Esophagus (tissue), 2 donors: ENCODE measurements at regions not wholly inside any gene's neighbourhood (a gene's known extent, or its start where the extent isn't known, plus 50 kb on each side); places are given as distances from the start of the nearest gene placed in this dataset.

Experiments used
- H3K27ac ChIP-seq, 2 donors: one replicate each; pipeline ENCODE4 v1.5.1; 2013; ENCODE audit warnings: low read depth in 2 of 2, mild to moderate bottlenecking in 2 of 2, inconsistent platforms in 1 of 2, low read length in 1 of 2, moderate library complexity in 1 of 2
- H3K27me3 ChIP-seq, 2 donors: one replicate each; pipeline ENCODE4 v1.6.1; 2013; ENCODE audit warnings: low read length in 2 of 2, control low read depth in 1 of 2, mild to moderate bottlenecking in 1 of 2; ENCODE audit not compliant: insufficient read depth in 2 of 2, control insufficient read depth in 1 of 2
- H3K36me3 ChIP-seq, 2 donors: one replicate each; pipeline ENCODE4 v1.6.1; 2013; ENCODE audit warnings: low read length in 1 of 2; ENCODE audit not compliant: control insufficient read depth in 2 of 2, insufficient read depth in 2 of 2
- H3K4me1 ChIP-seq, 2 donors: one replicate each; pipeline ENCODE4 v1.6.1; 2013; ENCODE audit warnings: low read length in 1 of 2; ENCODE audit not compliant: control insufficient read depth in 2 of 2, insufficient read depth in 2 of 2
- H3K4me3 ChIP-seq, 2 donors: one replicate each; pipeline ENCODE4 v1.5.1; 2013; ENCODE audit warnings: low read length in 2 of 2, mild to moderate bottlenecking in 2 of 2, low read depth in 1 of 2, moderate library complexity in 1 of 2
- H3K9me3 ChIP-seq, 2 donors: one replicate each; pipeline ENCODE4 v1.6.1; 2013; ENCODE audit warnings: mild to moderate bottlenecking in 2 of 2, low read depth in 1 of 2, low read length in 1 of 2, moderate library complexity in 1 of 2; ENCODE audit not compliant: control insufficient read depth in 2 of 2, insufficient read depth in 1 of 2
- WGBS, 2 donors: extraction: QIAGEN DNeasy Blood & Tissue Kit; methylation state at CpG; one replicate each; pipeline ENCODE4 v1.1.7; 2013; 5-methylcytosine and 5-hydroxymethylcytosine counted together
- donor health status: healthy with polysubstance abuse.
- donor health status: Bipolar disorder and iron deficiency.

DNA sequence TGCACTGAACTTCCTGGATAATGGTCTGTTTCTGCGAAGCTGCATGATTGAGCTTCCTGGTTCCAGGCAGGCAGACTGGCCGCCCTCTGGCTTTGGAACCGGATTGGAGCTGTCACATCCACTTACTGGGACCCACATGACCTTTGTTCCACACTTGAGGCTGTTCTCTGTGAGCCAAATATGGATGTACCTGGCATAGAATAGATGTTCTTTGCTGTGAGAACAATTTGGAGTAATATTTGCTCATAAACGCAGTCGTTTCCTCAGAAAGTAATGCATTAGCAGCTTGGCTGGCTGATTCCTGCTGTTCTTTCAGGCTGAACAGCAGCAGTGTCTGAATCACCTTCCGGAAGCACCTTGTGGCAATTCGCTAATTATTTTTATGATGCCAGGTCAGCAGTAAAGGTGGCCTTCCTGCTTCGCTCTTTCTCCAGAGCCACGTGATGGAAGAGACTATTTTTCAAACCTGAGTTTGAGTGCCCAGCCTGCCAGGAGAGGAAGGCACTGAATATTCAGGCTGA is 78.1 kb upstream of the BOD1L1 start:
- Histone ChIP-seq H3K4me3 (no peak overlapping the region), H3K4me1 (peaks cover 0 to 4% of the 10 kb centered on the region in 2 donors), H3K27ac (peak overlapping the region; percentile 73 to 76), H3K9me3 (no peaks in the 10 kb centered on the region), H3K36me3 (no peaks in the 10 kb centered on the region), H3K27me3 (no peaks in the 10 kb centered on the region)
- WGBS, 2 donors = 39 to 40% methylated on average over 9 of the region's 9 CpGs

DNA sequence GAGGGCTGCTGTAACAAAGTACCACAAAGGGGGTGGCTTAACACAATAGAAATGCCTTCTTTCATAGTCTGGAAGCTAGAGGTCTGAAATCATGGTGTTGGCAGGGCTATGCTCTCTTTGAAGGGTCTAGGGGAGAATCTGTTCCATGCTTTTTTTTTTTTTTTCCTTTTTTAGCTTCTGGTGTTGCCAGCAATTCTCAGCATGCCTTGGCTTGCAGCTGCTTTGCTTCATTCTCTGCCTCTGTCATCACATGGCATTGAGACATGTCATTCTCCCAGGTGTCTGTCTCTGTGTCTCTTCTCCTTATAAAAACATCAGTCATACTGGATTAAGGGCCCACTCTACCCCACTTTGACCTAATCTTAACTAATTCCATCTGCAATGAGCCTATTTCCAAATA is 78.6 kb upstream of the BOD1L1 start:
- Histone ChIP-seq H3K27me3 (no peaks in the 10 kb centered on the region), H3K4me1 (peaks cover 0 to 4% of the 10 kb centered on the region in 2 donors), H3K4me3 (no peak overlapping the region), H3K27ac (peak overlapping the region; percentile 73 to 76), H3K36me3 (no peaks in the 10 kb centered on the region), H3K9me3 (no peaks in the 10 kb centered on the region)

DNA sequence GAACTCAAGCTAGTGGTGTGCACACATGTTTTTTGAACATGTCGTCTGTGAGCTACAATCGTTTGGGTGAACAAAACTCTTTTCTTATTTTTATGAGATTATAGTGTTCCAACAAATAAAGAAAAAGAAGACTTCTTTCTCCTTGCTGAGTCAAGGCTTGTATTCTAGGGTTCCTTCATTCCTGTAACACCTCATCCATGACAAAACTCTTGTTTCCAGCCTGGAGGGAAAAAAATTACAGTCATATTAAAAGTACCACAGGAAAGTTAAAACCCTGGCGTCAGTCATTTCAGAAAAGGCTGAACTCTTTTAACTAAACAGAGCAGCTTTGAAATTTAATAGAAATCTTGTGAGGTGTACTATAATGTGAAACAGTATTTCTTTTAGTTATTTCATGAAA is 79.2 kb upstream of the BOD1L1 start:
- Histone ChIP-seq H3K9me3 (no peaks in the 10 kb centered on the region), H3K36me3 (no peaks in the 10 kb centered on the region), H3K4me3 (no peak overlapping the region), H3K4me1 (peaks cover 0 to 4% of the 10 kb centered on the region in 2 donors), H3K27ac (peak overlapping the region in 1 of 2 donors; percentile 28), H3K27me3 (no peaks in the 10 kb centered on the region)
- WGBS, 2 donors = 41 to 57% methylated on average over 3 of the region's 3 CpGs

DNA sequence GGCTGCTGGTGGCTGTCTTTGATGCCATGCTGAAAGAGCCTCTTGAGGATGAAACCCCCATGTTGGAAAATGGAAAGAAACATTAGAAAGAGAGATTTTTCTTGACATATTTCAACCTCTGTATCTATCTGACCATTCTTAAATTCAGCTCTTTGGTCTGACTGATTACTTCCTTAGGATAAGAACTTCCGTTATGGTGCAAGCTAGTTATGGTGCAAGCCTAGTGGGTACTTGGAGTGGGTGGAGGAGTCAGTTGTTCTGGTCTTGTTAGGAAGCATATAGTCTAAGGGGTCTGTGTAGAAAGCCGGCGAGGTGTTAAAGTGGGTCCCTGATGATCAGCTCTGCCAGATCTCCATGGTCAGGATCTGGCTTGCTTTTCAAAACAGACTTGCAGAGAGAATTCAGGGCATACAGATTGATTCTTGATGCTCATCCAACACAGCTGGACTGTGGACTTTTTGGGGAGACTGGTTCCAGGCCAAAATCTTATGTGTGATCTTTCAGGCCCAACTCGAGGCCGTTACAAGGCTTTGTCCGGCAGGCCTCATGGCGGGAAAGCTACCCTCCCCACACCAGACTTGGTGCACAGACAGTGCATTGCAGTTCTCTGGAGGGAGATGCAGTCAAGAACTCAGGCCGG is 82.8 kb upstream of the BOD1L1 start:
- H3K27me3 ChIP-seq = no peaks in the 10 kb centered on the region
- H3K36me3 ChIP-seq = no peaks in the 10 kb centered on the region
- no peak overlapping the region for H3K4me3 ChIP-seq
- 94 to 95% methylated on average over 8 of the region's 8 CpGs for WGBS, 2 donors
- H3K27ac ChIP-seq = no peak overlapping the region
- H3K4me1 ChIP-seq = peaks cover 0 to 4% of the 10 kb centered on the region in 2 donors
- H3K9me3 ChIP-seq = no peaks in the 10 kb centered on the region

DNA sequence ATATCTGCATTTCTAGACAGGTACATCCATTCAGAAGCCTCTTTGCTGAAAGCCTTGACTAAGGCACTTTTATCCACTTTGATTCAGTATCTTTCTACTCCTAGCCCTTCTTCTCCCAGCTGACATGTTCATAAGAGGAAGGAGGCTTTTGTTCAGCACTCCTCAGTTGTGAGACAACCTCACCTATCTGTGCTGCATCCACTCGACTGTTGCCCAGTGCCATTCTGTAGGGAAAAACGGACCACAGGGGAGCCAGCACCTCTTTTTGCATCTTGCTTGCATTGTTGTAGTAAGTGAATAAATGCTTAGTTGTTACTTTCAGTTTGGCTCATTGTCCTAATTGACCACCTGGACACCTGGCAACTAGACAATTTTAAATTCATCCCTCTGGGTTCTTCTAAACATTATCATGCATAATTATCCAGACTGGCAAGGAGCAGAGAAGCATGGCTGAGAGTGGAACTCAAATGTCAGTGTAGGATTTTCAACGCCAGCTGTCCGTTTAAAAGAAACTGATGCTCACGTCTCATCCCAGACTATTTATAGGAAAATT is 83.8 kb upstream of the BOD1L1 start:
- H3K27me3 ChIP-seq = no peaks in the 10 kb centered on the region
- WGBS, 2 donors = 66 to 82% methylated on average over 5 of the region's 5 CpGs
- no peak overlapping the region for H3K4me3 ChIP-seq
- H3K9me3 ChIP-seq = no peaks in the 10 kb centered on the region
- no peaks in the 10 kb centered on the region for H3K4me1 ChIP-seq
- H3K27ac ChIP-seq = no peak overlapping the region
- no peaks in the 10 kb centered on the region for H3K36me3 ChIP-seq

DNA sequence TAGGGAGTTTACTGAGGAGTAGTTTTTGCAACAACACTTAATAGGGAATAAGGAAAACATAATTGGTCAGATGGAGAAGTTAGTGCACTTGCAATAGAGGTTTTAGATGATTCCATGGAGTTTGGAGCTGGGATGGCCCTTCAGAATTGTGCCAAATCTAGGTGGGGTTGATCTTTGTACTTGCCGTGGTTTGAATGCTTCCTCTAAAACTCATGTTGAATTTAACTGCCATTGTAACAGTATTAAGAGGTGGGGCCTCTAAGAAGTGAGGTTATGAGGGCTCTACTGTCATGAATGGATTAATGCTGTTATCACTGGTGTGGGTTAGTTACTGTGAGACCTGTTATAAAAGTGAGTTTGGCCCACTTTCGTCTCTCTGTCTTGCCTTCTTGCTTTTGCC is 94.4 kb upstream of the BOD1L1 start:
- 65 to 76% methylated on average over 2 of the region's 2 CpGs for WGBS, 2 donors
- Histone ChIP-seq H3K4me3 (no peak overlapping the region), H3K27ac (no peak overlapping the region), H3K36me3 (no peaks in the 10 kb centered on the region), H3K27me3 (no peaks in the 10 kb centered on the region), H3K9me3 (no peaks in the 10 kb centered on the region), H3K4me1 (no peaks in the 10 kb centered on the region)

DNA sequence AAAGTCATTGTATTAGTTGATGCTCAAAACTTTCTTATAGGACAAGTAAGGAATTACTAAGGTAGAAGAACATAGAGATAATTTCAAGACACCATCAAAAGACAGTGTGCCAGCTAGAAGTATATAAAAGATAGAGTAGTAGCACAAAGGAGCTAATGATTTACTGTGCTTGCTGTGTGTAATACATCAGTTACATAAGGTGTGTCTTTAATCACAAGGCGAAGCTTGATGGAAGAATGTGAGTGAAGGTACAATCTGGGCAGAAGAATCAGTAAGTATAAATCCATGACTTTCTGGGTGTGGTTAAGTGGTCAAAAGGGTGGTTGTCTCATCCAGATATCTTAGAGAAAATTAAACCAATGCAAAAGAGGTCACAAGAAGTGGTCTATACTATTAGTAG is 95.1 kb upstream of the BOD1L1 start:
- no peaks in the 10 kb centered on the region for H3K4me1 ChIP-seq
- H3K27me3 ChIP-seq = no peaks in the 10 kb centered on the region
- no peak overlapping the region for H3K27ac ChIP-seq
- H3K4me3 ChIP-seq = no peak overlapping the region
- WGBS, 2 donors = 80 to 93% methylated on average over 1 of the region's 1 CpG
- no peaks in the 10 kb centered on the region for H3K36me3 ChIP-seq
- no peaks in the 10 kb centered on the region for H3K9me3 ChIP-seq

DNA sequence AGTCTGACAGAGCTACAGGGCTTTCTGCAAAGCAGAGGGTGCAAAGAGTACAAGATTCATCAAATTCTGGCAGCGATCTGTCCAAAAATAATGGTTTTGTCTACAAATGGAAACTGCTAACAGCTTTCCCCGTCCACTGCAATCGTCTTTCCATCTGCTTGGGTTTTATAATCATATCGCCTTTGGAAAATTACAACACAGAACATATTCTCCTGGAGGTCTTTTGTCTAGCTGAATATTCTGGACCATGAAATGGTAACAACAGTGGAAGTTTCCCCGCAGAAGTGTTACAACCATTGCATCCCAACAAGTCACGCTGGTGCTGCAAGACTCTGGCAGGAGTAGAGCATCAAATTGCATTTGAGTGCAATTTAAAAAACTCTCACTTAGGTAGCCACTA is 101.2 kb upstream of the BOD1L1 start:
- no peaks in the 10 kb centered on the region for H3K4me1 ChIP-seq
- no peaks in the 10 kb centered on the region for H3K9me3 ChIP-seq
- no peak overlapping the region for H3K27ac ChIP-seq
- no peaks in the 10 kb centered on the region for H3K36me3 ChIP-seq
- H3K4me3 ChIP-seq = no peak overlapping the region
- no peaks in the 10 kb centered on the region for H3K27me3 ChIP-seq
- 89 to 91% methylated on average over 6 of the region's 6 CpGs for WGBS, 2 donors

DNA sequence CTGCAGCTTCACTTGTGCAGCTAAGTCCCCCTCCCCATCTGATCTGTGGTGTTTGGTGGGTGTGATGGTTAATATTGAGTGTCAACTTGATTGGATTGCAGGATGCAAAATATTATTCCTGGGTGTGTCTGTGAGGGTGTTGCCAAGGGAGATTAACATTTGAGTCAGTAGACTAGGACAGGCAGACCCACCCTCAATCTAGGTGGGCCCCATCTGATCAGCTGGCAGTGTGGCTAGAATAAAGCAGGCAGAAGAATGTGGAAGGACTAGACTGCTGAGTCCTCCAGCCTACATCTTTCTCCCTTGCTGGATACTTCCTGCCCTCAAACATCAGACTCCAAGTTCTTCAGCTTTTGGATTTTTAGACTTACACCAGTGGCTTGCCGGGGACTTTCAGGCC is 103.5 kb upstream of the BOD1L1 start:
- Histone ChIP-seq H3K36me3 (no peaks in the 10 kb centered on the region), H3K27me3 (no peaks in the 10 kb centered on the region), H3K4me1 (no peaks in the 10 kb centered on the region), H3K9me3 (no peaks in the 10 kb centered on the region), H3K27ac (no peak overlapping the region), H3K4me3 (no peak overlapping the region)
- WGBS, 2 donors = 95 to 97% methylated on average over 1 of the region's 1 CpG

DNA sequence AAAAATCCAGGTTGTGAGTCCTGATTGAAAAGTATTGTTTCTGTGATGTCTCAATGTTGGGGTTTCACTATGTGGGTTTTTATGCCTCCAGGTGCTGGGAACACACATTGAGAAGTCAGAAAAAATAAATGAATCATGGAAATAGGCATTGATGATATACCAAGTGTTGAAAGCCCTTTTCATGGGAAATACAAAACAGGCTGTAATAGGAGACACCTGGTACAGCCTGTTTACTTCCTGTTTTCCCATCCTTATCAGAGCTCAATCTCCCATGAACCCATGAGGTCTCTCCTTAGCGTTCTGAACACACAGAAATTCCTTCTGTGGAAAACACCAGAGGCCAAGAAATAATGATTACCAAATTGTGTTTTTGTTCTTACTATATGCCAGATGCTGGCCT is 106.3 kb upstream of the BOD1L1 start:
- Histone ChIP-seq H3K27me3 (no peaks in the 10 kb centered on the region), H3K36me3 (no peaks in the 10 kb centered on the region), H3K27ac (no peak overlapping the region), H3K4me3 (no peak overlapping the region), H3K4me1 (no peaks in the 10 kb centered on the region), H3K9me3 (no peaks in the 10 kb centered on the region)
- WGBS, 2 donors = 35 to 51% methylated on average over 1 of the region's 1 CpG
